CD8-positive, alpha-beta memory T cell (primary cell): ENCODE measurements at regions not wholly inside any gene's neighbourhood (a gene's known extent, or its start where the extent isn't known, plus 50 kb on each side); places are given as distances from the start of the nearest gene placed in this dataset.
"Not testable (repeated sequence)": the region's sequence is repeated elsewhere in the genome, so short reads cannot be mapped to it uniquely, and the experiment has no call there.

Source experiments
- CTCF ChIA-PET: fragments of 350-600 bp; sonication (Branson Sonifier 250); formaldehyde crosslinking; loops from one replicate; lab custom pipeline; 2021; ENCODE audit warnings: antibody characterized with exemption; lab: Charles Lee
- POLR2A ChIA-PET: fragments of 350-600 bp; sonication (Branson Sonifier 250); formaldehyde crosslinking; loops from one replicate; lab custom pipeline; 2021; ENCODE audit warnings: antibody characterized with exemption; lab: Charles Lee
- DNase-seq, 5 donors: peaks; one replicate each; pipeline versions ENCODE4 v3.0.0 to v3.0.0-alpha.2; 2020 to 2022; ENCODE audit warnings: mixed read lengths in 1 of 5
- H3K27ac ChIP-seq: one replicate; pipeline ENCODE4 v1.7.0; 2013; ENCODE audit warnings: low read depth, mild to moderate bottlenecking, low read length, moderate library complexity
- H3K27me3 ChIP-seq: 2 replicates; pipeline ENCODE4 v1.7.0; 2013; ENCODE audit warnings: low read length, mild to moderate bottlenecking; ENCODE audit not compliant: insufficient read depth, poor library complexity, severe bottlenecking
- H3K36me3 ChIP-seq: 2 replicates; pipeline ENCODE4 v1.7.0; 2013; ENCODE audit warnings: mild to moderate bottlenecking, low read length, moderate library complexity; ENCODE audit not compliant: insufficient read depth
- H3K4me1 ChIP-seq: 2 replicates; pipeline ENCODE4 v1.7.0; 2013; ENCODE audit warnings: mild to moderate bottlenecking, low read length, moderate library complexity; ENCODE audit not compliant: insufficient read depth
- H3K4me3 ChIP-seq: 2 replicates; pipeline ENCODE4 v1.7.0; 2013; ENCODE audit warnings: mild to moderate bottlenecking, low read length
- H3K9me3 ChIP-seq: 2 replicates; pipeline ENCODE4 v1.7.0; 2013; ENCODE audit warnings: mild to moderate bottlenecking, low read length
- H3K27ac Mint-ChIP-seq, 8 donors: one replicate each; pipeline ENCODE4 v1.8.0; 2020 to 2021; ENCODE audit warnings: mixed read lengths in 8 of 8, mild to moderate bottlenecking in 6 of 8, inconsistent platforms in 3 of 8, moderate library complexity in 3 of 8
- H3K27me3 Mint-ChIP-seq, 2 donors: one replicate each; pipeline ENCODE4 v1.8.0; 2020 to 2021; ENCODE audit warnings: mixed read lengths in 2 of 2, mild to moderate bottlenecking in 1 of 2, moderate library complexity in 1 of 2
- H3K36me3 Mint-ChIP-seq, 3 donors: one replicate each; pipeline ENCODE4 v1.8.0; 2020 to 2021; ENCODE audit warnings: mixed read lengths in 3 of 3, inconsistent platforms in 1 of 3, mild to moderate bottlenecking in 1 of 3
- H3K4me1 Mint-ChIP-seq, 3 donors: one replicate each; pipeline ENCODE4 v1.8.0; 2020 to 2021; ENCODE audit warnings: mixed read lengths in 3 of 3, inconsistent platforms in 1 of 3, mild to moderate bottlenecking in 1 of 3
- H3K4me3 Mint-ChIP-seq, 7 donors: one replicate each; pipeline ENCODE4 v1.8.0; 2020 to 2021; ENCODE audit warnings: mixed read lengths in 7 of 7, mild to moderate bottlenecking in 6 of 7, moderate library complexity in 4 of 7, inconsistent platforms in 2 of 7
- H3K9me3 Mint-ChIP-seq, 5 donors: one replicate each; pipeline ENCODE4 v1.8.0; 2020 to 2022; ENCODE audit warnings: mixed read lengths in 5 of 5, mild to moderate bottlenecking in 3 of 5, moderate library complexity in 2 of 5, inconsistent platforms in 1 of 5

DNA sequence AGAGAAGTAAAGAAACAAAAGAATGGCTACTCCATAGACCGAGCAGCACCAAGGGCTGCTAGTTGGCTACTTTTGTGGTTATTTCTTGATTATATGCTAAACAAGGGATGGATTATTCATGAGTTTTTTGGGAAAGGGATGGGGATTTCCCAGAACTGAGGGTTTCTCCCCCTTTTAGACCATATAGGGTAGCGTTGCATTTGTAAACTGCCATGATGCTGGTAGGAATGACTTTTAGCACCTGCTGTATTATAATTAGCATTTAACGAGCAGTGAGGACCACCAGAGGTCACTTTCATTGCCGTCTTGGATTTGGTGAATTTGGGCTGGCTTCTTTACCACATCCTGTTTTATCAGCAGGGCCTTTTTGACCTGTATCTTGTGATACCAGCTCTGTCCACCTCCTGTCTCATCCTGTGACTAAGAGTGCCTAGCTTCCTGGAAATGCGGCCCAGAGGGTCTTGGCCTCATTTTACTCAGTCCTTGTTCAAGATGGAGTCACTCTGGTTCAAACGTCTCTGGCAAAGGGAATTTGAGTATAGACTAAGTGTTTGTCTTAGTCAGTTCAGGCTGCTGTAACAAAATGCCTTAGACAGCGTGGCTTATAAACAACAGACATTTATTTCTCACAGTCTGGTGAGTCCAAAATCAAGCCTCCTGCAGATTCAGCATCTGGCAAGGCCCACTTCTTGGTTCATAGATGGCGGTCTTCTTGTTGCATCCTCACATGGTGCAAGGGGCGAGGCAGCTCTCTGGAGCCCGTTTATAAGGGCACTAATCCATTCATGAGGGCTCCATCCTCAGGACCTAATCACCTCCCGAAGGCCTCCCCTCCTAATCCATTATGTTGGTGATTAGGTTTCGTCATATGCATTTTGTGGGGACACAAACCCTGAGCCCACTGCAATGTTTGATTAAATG is 348.3 kb upstream of the SFSWAP start:
- no peak overlapping the region for H3K4me3 Mint-ChIP-seq
- Histone ChIP-seq H3K9me3 (no peaks in the 10 kb centered on the region), H3K27me3 (no peaks in the 10 kb centered on the region), H3K27ac (no peak overlapping the region), H3K36me3 (no peaks in the 10 kb centered on the region), H3K4me1 (no peaks in the 10 kb centered on the region), H3K4me3 (no peak overlapping the region)
- H3K36me3 Mint-ChIP-seq: no peaks in the 10 kb centered on the region
- no peaks in the 10 kb centered on the region for H3K4me1 Mint-ChIP-seq
- peaks cover 6 to 10% of the 10 kb centered on the region in 2 donors for H3K27me3 Mint-ChIP-seq
- POLR2A ChIA-PET: no interaction called here
- H3K27ac Mint-ChIP-seq: no peak overlapping the region
- DNase-seq: no peak
- CTCF ChIA-PET: no interaction called here
- no peaks in the 10 kb centered on the region for H3K9me3 Mint-ChIP-seq

DNA sequence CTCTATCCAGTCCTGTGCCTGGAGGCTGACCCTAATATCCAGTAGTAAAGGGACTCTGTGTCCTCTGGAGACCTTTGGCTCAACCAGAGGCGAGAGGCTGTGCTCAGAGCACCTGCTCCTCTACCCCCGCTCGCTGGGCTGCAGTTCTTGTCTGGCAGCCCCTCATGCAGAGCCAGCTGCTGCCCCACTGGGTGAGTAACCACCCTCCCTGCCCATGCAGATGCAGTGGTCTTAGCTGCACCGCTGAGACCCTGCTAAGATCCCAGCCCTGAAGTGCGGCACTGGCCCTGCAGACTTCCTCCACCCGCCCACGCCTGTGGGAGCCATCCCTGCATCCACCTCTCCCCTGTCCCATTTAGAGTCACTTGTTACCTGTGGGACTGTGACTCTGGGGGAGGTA is 347.5 kb upstream of the SFSWAP start:
- Mint-ChIP-seq H3K4me1 (no peaks in the 10 kb centered on the region), H3K36me3 (no peaks in the 10 kb centered on the region), H3K27ac (no peak overlapping the region), H3K9me3 (no peaks in the 10 kb centered on the region), H3K4me3 (no peak overlapping the region), H3K27me3 (peaks cover 2 to 10% of the 10 kb centered on the region in 2 donors)
- no peak overlapping the region for H3K27ac ChIP-seq
- DNase-seq: no peak
- no peaks in the 10 kb centered on the region for H3K27me3 ChIP-seq
- H3K9me3 ChIP-seq: no peaks in the 10 kb centered on the region
- CTCF ChIA-PET: no interaction called here
- H3K4me1 ChIP-seq: no peaks in the 10 kb centered on the region
- no peaks in the 10 kb centered on the region for H3K36me3 ChIP-seq
- POLR2A ChIA-PET: no interaction called here
- H3K4me3 ChIP-seq: no peak overlapping the region

DNA sequence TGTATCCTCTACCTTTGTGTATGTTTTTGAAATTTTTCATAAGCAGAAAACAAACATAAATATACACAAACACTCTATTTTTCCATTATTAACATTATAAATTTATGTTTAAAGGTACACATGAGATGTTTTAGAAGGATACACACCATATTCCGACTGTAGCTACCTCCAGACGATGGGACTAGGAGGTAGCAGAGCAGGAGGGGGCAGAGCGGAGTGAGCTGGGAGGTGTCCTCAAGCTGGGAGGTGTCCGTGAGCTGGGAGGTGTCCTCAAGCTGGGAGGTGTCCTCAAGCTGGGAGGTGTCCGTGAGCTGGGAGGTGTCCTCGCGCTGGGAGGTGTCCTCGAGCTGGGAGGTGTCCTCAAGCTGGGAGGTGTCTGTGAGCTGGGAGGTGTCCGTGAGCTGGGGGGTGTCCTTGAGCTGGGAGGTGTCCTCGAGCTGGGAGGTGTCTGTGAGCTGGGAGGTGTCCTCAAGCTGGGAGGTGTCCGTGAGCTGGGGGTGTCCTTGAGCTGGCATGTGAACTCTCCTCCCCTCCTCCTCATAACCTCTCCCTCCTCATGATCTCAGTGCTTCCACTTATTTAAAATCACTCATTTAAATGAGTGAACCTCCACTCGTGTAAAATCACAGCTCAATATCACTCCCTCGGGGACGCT is 346.9 kb upstream of the SFSWAP start:
- Histone ChIP-seq H3K36me3 (no peaks in the 10 kb centered on the region), H3K27ac (no peak overlapping the region), H3K4me3 (no peak overlapping the region), H3K4me1 (no peaks in the 10 kb centered on the region), H3K9me3 (no peaks in the 10 kb centered on the region), H3K27me3 (no peaks in the 10 kb centered on the region)
- H3K4me3 Mint-ChIP-seq: no peak overlapping the region
- no peaks in the 10 kb centered on the region for H3K36me3 Mint-ChIP-seq
- no peaks in the 10 kb centered on the region for H3K4me1 Mint-ChIP-seq
- ChIA-PET CTCF (no interaction called here), POLR2A (no interaction called here)
- no peak overlapping the region for H3K27ac Mint-ChIP-seq
- no peak for DNase-seq
- peaks cover 2 to 7% of the 10 kb centered on the region in 2 donors for H3K27me3 Mint-ChIP-seq
- no peaks in the 10 kb centered on the region for H3K9me3 Mint-ChIP-seq

DNA sequence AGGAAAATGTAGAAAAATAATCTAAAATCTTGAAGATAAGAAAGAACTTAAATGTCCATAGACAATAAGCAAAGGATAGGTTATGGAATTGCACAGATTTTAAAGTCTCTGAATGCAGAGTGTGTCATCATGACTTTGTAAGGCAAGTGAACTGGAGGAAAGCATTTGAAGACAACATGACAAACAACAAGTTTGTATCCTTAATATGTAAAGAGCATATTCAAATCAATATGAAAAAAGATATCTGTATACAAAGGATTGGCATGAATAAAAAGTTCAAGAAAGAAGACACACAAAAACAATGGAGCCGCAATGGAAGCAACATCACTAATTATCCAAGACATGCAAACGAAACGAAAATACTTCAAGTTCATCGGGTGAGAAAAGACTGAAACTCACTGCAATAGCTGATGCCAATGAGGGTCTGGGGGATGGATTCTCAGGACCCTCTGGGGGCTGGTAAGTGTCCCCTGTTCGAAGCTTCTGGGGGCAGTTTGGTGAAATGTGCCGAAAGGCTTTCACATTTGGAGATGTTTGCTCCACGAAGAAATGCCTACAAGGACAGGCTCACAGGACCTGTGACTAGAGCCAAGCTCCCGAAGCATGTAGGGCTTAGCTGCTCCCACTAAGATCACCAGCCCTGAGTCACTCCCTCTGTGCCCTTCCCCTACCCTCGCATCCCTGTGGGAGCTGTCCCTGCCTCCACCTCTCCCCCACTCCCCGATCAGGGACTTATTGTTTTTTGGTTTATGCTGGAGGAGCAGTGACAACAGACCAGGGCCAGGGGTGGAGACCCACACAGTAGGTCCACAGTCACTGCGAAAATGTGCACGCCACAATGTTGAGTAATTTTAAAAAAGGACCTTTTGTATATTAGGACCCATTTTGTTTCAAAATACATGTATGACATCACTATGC is 345.7 kb upstream of the SFSWAP start:
- Mint-ChIP-seq H3K4me3 (no peak overlapping the region), H3K27me3 (peaks cover 2 to 7% of the 10 kb centered on the region in 2 donors), H3K4me1 (no peaks in the 10 kb centered on the region), H3K27ac (no peak overlapping the region), H3K36me3 (no peaks in the 10 kb centered on the region), H3K9me3 (no peaks in the 10 kb centered on the region)
- Histone ChIP-seq H3K4me1 (no peaks in the 10 kb centered on the region), H3K36me3 (no peaks in the 10 kb centered on the region), H3K4me3 (no peak overlapping the region), H3K9me3 (no peaks in the 10 kb centered on the region), H3K27ac (no peak overlapping the region), H3K27me3 (no peaks in the 10 kb centered on the region)
- POLR2A ChIA-PET: no interaction called here
- CTCF ChIA-PET: no interaction called here
- DNase-seq: no peak

DNA sequence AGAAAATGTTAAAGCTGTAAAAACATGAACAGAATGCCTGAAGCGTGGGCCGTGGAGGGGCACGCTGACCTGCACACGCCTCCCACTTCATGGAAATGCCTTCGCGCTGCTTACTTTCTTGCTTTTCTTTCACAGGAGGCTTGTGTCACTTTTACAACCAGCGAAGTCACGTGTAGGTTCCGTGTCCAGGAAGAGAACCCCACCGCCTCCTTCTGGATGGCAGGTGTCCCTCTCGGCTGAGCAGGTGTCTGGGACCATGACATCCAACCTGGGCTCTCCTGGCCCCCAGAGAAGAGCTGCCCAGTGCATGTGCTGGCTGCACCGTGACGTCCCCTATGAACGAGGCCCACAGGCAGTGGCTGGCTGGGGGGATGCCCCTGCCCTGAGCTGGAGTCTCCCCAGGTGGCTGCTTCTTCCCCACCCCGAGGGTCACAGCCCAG is 345.0 kb upstream of the SFSWAP start:
- ChIA-PET POLR2A (no interaction called here), CTCF (no interaction called here)
- Histone ChIP-seq H3K27ac (no peak overlapping the region), H3K27me3 (no peaks in the 10 kb centered on the region), H3K4me3 (no peak overlapping the region), H3K9me3 (no peaks in the 10 kb centered on the region), H3K36me3 (no peaks in the 10 kb centered on the region), H3K4me1 (no peaks in the 10 kb centered on the region)
- DNase-seq: no peak
- Mint-ChIP-seq H3K4me1 (no peaks in the 10 kb centered on the region), H3K9me3 (no peaks in the 10 kb centered on the region), H3K36me3 (no peaks in the 10 kb centered on the region), H3K27me3 (peaks cover 4 to 7% of the 10 kb centered on the region in 2 donors), H3K4me3 (no peak overlapping the region), H3K27ac (no peak overlapping the region)

DNA sequence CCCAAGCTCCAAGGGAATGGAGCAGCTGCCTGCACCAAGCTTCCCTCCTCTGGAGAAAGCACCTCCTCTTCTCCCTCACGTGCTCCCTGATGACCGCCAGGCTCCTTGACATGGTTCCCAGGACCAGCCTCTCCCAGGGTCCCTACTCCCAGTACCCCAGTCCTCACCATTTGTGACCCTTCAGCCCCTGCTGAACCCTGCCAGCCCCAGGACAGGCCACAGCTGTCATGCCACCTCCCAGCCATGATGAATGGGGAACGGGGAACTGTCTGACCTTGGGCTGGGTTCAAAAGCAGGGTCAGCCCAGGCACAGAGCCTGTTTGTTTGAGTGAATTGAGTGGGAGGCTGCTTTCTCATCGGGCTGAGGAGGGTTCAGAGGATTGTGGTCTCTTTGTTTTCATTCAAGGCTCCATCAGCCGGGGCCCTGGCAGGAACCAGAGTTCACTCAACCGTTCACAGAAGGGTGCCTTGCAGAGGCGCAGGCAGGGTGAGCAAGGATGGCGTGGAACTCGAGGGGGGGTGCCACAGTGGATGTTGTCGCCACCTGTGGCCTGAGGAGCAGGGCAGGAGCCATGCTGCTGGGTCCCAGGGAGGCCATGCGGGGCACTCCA is 344.5 kb upstream of the SFSWAP start:
- H3K4me3 ChIP-seq: no peak overlapping the region
- no peaks in the 10 kb centered on the region for H3K9me3 ChIP-seq
- Mint-ChIP-seq H3K27ac (no peak overlapping the region), H3K36me3 (no peaks in the 10 kb centered on the region), H3K9me3 (no peaks in the 10 kb centered on the region), H3K27me3 (peaks cover 4 to 7% of the 10 kb centered on the region in 2 donors), H3K4me3 (no peak overlapping the region), H3K4me1 (no peaks in the 10 kb centered on the region)
- POLR2A ChIA-PET: no interaction called here
- H3K36me3 ChIP-seq: no peaks in the 10 kb centered on the region
- CTCF ChIA-PET: no interaction called here
- H3K4me1 ChIP-seq: no peaks in the 10 kb centered on the region
- DNase-seq: no peak
- no peak overlapping the region for H3K27ac ChIP-seq
- no peaks in the 10 kb centered on the region for H3K27me3 ChIP-seq

DNA sequence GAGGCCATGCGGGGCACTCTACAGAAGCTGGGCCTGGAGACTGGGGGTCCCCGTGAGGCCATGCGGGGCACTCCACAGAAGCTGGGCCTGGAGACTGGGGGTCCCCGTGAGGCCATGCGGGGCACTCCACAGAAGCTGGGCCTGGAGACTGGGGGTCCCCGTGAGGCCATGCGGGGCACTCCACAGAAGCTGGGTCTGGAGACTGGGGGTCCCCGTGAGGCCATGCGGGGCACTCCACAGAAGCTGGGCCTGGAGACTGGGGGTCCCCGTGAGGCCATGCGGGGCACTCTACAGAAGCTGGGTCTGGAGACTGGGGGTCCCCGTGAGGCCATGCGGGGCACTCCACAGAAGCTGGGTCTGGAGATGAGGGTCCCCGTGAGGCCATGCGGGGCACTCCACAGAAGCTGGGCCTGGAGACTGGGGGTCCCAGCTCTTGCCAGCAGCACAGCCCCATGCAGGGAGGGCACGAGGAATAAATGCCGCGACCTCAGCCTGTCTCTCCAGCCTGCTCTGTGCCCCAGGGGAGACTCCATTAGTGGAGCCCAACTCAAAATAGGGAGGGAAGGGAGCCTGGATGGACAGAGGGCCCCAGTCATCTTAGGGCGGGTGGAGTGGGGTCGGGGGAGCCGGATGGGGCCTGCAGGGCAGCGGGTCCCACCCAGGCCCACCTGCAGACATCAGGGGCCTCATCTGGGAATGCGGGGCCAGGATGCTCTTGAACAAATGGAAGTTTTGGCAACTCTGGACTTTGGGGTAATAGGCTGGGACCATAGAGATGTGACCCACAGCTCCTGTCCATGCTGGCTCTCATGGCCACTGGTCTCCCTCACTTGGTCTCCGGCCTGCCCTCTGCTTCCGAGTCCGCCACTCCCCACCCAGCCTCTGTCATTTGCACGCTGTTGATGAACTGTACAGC is 343.6 kb upstream of the SFSWAP start:
- H3K9me3 ChIP-seq, H3K36me3 Mint-ChIP-seq, H3K4me3 ChIP-seq, H3K27me3 ChIP-seq, H3K27ac ChIP-seq, H3K27ac Mint-ChIP-seq, CTCF ChIA-PET, H3K36me3 ChIP-seq, H3K27me3 Mint-ChIP-seq, H3K4me1 Mint-ChIP-seq, POLR2A ChIA-PET, H3K4me3 Mint-ChIP-seq, H3K4me1 ChIP-seq, H3K9me3 Mint-ChIP-seq: not testable (repeated sequence)
- DNase-seq: peak in 1 of 5 donors; percentile 26
